Endothelial cell (in vitro differentiated cells): ENCODE measurements at regions not wholly inside any gene's neighbourhood (a gene's known extent, or its start where the extent isn't known, plus 50 kb on each side); places are given as distances from the start of the nearest gene placed in this dataset.

ENCODE experiments used
- DNase-seq: peaks from one replicate; pipeline ENCODE4 v3.0.0; 2021; ENCODE audit warnings: low spot score
- H3K27ac Mint-ChIP-seq: one replicate; pipeline ENCODE4 v1.8.0; 2021; ENCODE audit warnings: mixed read lengths, inconsistent platforms; ENCODE audit not compliant: unreplicated experiment
- H3K27me3 Mint-ChIP-seq: one replicate; pipeline ENCODE4 v1.8.0; 2021; ENCODE audit warnings: mild to moderate bottlenecking, moderate library complexity, mixed read lengths, inconsistent platforms; ENCODE audit not compliant: unreplicated experiment
- H3K36me3 Mint-ChIP-seq: one replicate; pipeline ENCODE4 v1.8.0; 2021; ENCODE audit warnings: mild to moderate bottlenecking, low read depth, mixed read lengths, inconsistent platforms; ENCODE audit not compliant: unreplicated experiment
- H3K4me1 Mint-ChIP-seq: one replicate; pipeline ENCODE4 v1.8.0; 2021; ENCODE audit warnings: mild to moderate bottlenecking, mixed read lengths, inconsistent platforms; ENCODE audit not compliant: unreplicated experiment
- H3K4me3 Mint-ChIP-seq: one replicate; pipeline ENCODE4 v1.8.0; 2021; ENCODE audit warnings: mild to moderate bottlenecking, mixed read lengths, inconsistent platforms; ENCODE audit not compliant: unreplicated experiment
- H3K9me3 Mint-ChIP-seq: one replicate; pipeline ENCODE4 v1.8.0; 2021; ENCODE audit warnings: mixed read lengths, inconsistent platforms; ENCODE audit not compliant: unreplicated experiment
- CTCF ChIP-seq: fragments of 200-600 bp; sonication (generic); IDR thresholded peaks from one replicate; pipeline ENCODE4 v1.5.0; 2021; ENCODE audit warnings: antibody characterized with exemption; ENCODE audit not compliant: unreplicated experiment

GRCh38 chr1:240691501-240691900 lies 79.5 kb upstream of the GREM2 start:
- no peak for DNase-seq
- H3K4me3 Mint-ChIP-seq: no peak overlapping the region
- H3K36me3 Mint-ChIP-seq: no peaks in the 10 kb centered on the region
- peaks cover 16% of the 10 kb centered on the region for H3K4me1 Mint-ChIP-seq
- no peak for TF ChIP-seq CTCF
- no peak overlapping the region for H3K27ac Mint-ChIP-seq
- H3K9me3 Mint-ChIP-seq: no peaks in the 10 kb centered on the region
- peaks cover 2% of the 10 kb centered on the region for H3K27me3 Mint-ChIP-seq

GRCh38 chr1:240687820-240688219 lies 75.9 kb upstream of the GREM2 start:
- Mint-ChIP-seq H3K27me3 (peaks cover 2% of the 10 kb centered on the region), H3K9me3 (no peaks in the 10 kb centered on the region), H3K36me3 (no peaks in the 10 kb centered on the region), H3K4me3 (no peak overlapping the region), H3K4me1 (peaks cover 16% of the 10 kb centered on the region), H3K27ac (no peak overlapping the region)
- TF ChIP-seq CTCF: no peak
- DNase-seq: no peak

GRCh38 chr1:240683576-240683975 lies 71.6 kb upstream of the GREM2 start:
- no peaks in the 10 kb centered on the region for H3K9me3 Mint-ChIP-seq
- no peak for DNase-seq
- no peak for TF ChIP-seq CTCF
- H3K27ac Mint-ChIP-seq: no peak overlapping the region
- peaks cover 1% of the 10 kb centered on the region for H3K27me3 Mint-ChIP-seq
- H3K4me1 Mint-ChIP-seq: peaks cover 9% of the 10 kb centered on the region
- H3K4me3 Mint-ChIP-seq: no peak overlapping the region
- H3K36me3 Mint-ChIP-seq: no peaks in the 10 kb centered on the region

GRCh38 chr1:240682859-240683242 lies 70.9 kb upstream of the GREM2 start:
- Mint-ChIP-seq H3K4me1 (peaks cover 6% of the 10 kb centered on the region), H3K27ac (no peak overlapping the region), H3K9me3 (no peaks in the 10 kb centered on the region), H3K27me3 (peaks cover 1% of the 10 kb centered on the region), H3K4me3 (no peak overlapping the region), H3K36me3 (no peaks in the 10 kb centered on the region)
- DNase-seq: no peak
- TF ChIP-seq CTCF: no peak

GRCh38 chr1:240682166-240682858 lies 70.4 kb upstream of the GREM2 start:
- Mint-ChIP-seq H3K27me3 (peaks cover 1% of the 10 kb centered on the region), H3K4me1 (peaks cover 3% of the 10 kb centered on the region), H3K4me3 (no peak overlapping the region), H3K36me3 (no peaks in the 10 kb centered on the region), H3K27ac (no peak overlapping the region), H3K9me3 (no peaks in the 10 kb centered on the region)
- no peak for TF ChIP-seq CTCF
- DNase-seq: no peak
